ENCODE measurements at regions not wholly inside any gene's neighbourhood (a gene's known extent, or its start where the extent isn't known, plus 50 kb on each side); places are given as distances from the start of the nearest gene placed in this dataset.

- TF ChIP-seq CTCF (IDR thresholded peaks at IDR 0.05; ENCODE audit: extremely low read depth, low read depth, low read length), result no peak
- Histone ChIP-seq H3K4me1 (ENCODE audit: insufficient read depth, low read length) (no peaks in the 10 kb centered on the region), H3K79me2 (ENCODE audit: insufficient read depth, low read length) (no peaks in the 10 kb centered on the region), H3K27me3 (ENCODE audit: insufficient read depth, low read length) (no peaks in the 10 kb centered on the region), H3K4me3 (ENCODE audit: insufficient read depth, low read length) (no peak overlapping the region), H3K9me3 (ENCODE audit: low read depth, low read length) (no peaks in the 10 kb centered on the region), H3K4me2 (ENCODE audit: insufficient read depth, low read length) (no peak overlapping the region), H3K27ac (ENCODE audit: low read depth, low read length) (no peak overlapping the region), H3K36me3 (ENCODE audit: insufficient read depth, low read length) (no peaks in the 10 kb centered on the region), H4K20me1 (ENCODE audit: insufficient read depth, low read length) (no peaks in the 10 kb centered on the region), H2AFZ (ENCODE audit: low read length) (no peak overlapping the region)
- DNase-seq (ENCODE audit: insufficient read length, low spot score, missing footprints), result no peak
These were observed 607.8 kb upstream of the B3GALT2 start for GRCh38 chr1:193794239-193794638.

GRCh38 chr1:193791746-193792145 is 605.3 kb upstream of the B3GALT2 start:
- no peak for DNase-seq (ENCODE audit: insufficient read length, low spot score, missing footprints)
- no peaks in the 10 kb centered on the region for H3K4me1 ChIP-seq (ENCODE audit: insufficient read depth, low read length)

GRCh38 chr1:193787061-193787460 is 600.6 kb upstream of the B3GALT2 start:
- Histone ChIP-seq H3K27ac (ENCODE audit: low read depth, low read length) (no peak overlapping the region), H3K79me2 (ENCODE audit: insufficient read depth, low read length) (no peaks in the 10 kb centered on the region), H3K4me3 (ENCODE audit: insufficient read depth, low read length) (no peak overlapping the region)

More at GRCh38 chr1:193791746-193792145, 605.3 kb upstream of the B3GALT2 start:
- Histone ChIP-seq H4K20me1 (ENCODE audit: insufficient read depth, low read length) (no peaks in the 10 kb centered on the region), H3K9me3 (ENCODE audit: low read depth, low read length) (no peaks in the 10 kb centered on the region), H3K4me3 (ENCODE audit: insufficient read depth, low read length) (no peak overlapping the region), H2AFZ (ENCODE audit: low read length) (no peak overlapping the region), H3K27me3 (ENCODE audit: insufficient read depth, low read length) (no peaks in the 10 kb centered on the region), H3K4me2 (ENCODE audit: insufficient read depth, low read length) (no peak overlapping the region), H3K79me2 (ENCODE audit: insufficient read depth, low read length) (no peaks in the 10 kb centered on the region), H3K36me3 (ENCODE audit: insufficient read depth, low read length) (no peaks in the 10 kb centered on the region), H3K27ac (ENCODE audit: low read depth, low read length) (no peak overlapping the region)
- TF ChIP-seq CTCF (IDR thresholded peaks at IDR 0.05; ENCODE audit: extremely low read depth, low read depth, low read length), result no peak

GRCh38 chr1:193785850-193786420 is 599.5 kb upstream of the B3GALT2 start:
- Histone ChIP-seq H3K4me3 (ENCODE audit: insufficient read depth, low read length) (no peak overlapping the region), H2AFZ (ENCODE audit: low read length) (no peak overlapping the region), H4K20me1 (ENCODE audit: insufficient read depth, low read length) (no peaks in the 10 kb centered on the region), H3K27me3 (ENCODE audit: insufficient read depth, low read length) (no peaks in the 10 kb centered on the region), H3K27ac (ENCODE audit: low read depth, low read length) (no peak overlapping the region), H3K9me3 (ENCODE audit: low read depth, low read length) (no peaks in the 10 kb centered on the region), H3K4me1 (ENCODE audit: insufficient read depth, low read length) (no peaks in the 10 kb centered on the region), H3K4me2 (ENCODE audit: insufficient read depth, low read length) (no peak overlapping the region), H3K79me2 (ENCODE audit: insufficient read depth, low read length) (no peaks in the 10 kb centered on the region), H3K36me3 (ENCODE audit: insufficient read depth, low read length) (no peaks in the 10 kb centered on the region)
- no peak for DNase-seq (ENCODE audit: insufficient read length, low spot score, missing footprints)
- no peak for TF ChIP-seq CTCF (IDR thresholded peaks at IDR 0.05; ENCODE audit: extremely low read depth, low read depth, low read length)

More at GRCh38 chr1:193787061-193787460, 600.6 kb upstream of the B3GALT2 start:
- H3K4me2 ChIP-seq (ENCODE audit: insufficient read depth, low read length), result no peak overlapping the region
- H3K36me3 ChIP-seq (ENCODE audit: insufficient read depth, low read length), result no peaks in the 10 kb centered on the region
- H3K27me3 ChIP-seq (ENCODE audit: insufficient read depth, low read length), result no peaks in the 10 kb centered on the region
- no peak for TF ChIP-seq CTCF (IDR thresholded peaks at IDR 0.05; ENCODE audit: extremely low read depth, low read depth, low read length)
- DNase-seq (ENCODE audit: insufficient read length, low spot score, missing footprints), result no peak
- no peaks in the 10 kb centered on the region for H3K9me3 ChIP-seq (ENCODE audit: low read depth, low read length)
- no peaks in the 10 kb centered on the region for H4K20me1 ChIP-seq (ENCODE audit: insufficient read depth, low read length)
- H3K4me1 ChIP-seq (ENCODE audit: insufficient read depth, low read length), result no peaks in the 10 kb centered on the region
- H2AFZ ChIP-seq (ENCODE audit: low read length), result no peak overlapping the region

Data from osteoblast (primary cell).